AG10803 (cell line): ENCODE measurements at regions not wholly inside any gene's neighbourhood (a gene's known extent, or its start where the extent isn't known, plus 50 kb on each side); places are given as distances from the start of the nearest gene placed in this dataset.

ENCODE experiments used
- DNase-seq: peaks from one replicate; pipeline ENCODE4 v3.0.0; 2010; ENCODE audit warnings: low read depth
- H3K4me3 ChIP-seq: 2 replicates; pipeline ENCODE4 v1.5.1; 2011; ENCODE audit warnings: mild to moderate bottlenecking, low read length, control low read depth
- TF ChIP-seq, protein P1 (sequence below): conservative IDR thresholded peaks from 2 replicates; pipeline ENCODE4 v1.5.1; 2011; ENCODE audit warnings: mild to moderate bottlenecking, low read length, control low read depth, inconsistent platforms

DNA sequence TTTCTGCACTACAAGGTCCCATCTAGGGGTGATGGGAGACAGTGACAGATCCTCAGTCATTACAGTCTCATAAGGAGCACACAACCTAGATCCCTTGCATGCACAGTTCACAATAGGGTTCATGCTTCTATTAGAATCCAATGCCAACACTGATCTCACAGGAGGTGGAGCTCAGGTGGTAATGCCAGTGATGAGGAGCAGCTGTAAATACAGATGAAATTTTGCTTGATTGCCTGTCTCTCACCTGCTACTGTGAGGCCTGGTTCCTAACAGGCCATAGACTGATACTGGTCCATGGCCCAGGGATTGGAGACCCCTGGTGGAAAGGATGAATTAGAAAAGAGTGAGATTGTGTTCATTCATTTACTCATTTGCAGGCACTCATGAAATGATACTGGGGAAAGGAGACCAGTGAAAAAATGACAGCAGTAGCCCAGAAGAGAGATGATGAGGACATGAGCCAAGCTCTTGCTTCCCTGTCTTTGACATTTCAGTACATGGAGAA is 251.6 kb upstream of the DUSP10 start:
- TF ChIP-seq, protein P1, sequence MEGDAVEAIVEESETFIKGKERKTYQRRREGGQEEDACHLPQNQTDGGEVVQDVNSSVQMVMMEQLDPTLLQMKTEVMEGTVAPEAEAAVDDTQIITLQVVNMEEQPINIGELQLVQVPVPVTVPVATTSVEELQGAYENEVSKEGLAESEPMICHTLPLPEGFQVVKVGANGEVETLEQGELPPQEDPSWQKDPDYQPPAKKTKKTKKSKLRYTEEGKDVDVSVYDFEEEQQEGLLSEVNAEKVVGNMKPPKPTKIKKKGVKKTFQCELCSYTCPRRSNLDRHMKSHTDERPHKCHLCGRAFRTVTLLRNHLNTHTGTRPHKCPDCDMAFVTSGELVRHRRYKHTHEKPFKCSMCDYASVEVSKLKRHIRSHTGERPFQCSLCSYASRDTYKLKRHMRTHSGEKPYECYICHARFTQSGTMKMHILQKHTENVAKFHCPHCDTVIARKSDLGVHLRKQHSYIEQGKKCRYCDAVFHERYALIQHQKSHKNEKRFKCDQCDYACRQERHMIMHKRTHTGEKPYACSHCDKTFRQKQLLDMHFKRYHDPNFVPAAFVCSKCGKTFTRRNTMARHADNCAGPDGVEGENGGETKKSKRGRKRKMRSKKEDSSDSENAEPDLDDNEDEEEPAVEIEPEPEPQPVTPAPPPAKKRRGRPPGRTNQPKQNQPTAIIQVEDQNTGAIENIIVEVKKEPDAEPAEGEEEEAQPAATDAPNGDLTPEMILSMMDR = no peak
- no peak for DNase-seq
- no peak overlapping the region for H3K4me3 ChIP-seq

DNA sequence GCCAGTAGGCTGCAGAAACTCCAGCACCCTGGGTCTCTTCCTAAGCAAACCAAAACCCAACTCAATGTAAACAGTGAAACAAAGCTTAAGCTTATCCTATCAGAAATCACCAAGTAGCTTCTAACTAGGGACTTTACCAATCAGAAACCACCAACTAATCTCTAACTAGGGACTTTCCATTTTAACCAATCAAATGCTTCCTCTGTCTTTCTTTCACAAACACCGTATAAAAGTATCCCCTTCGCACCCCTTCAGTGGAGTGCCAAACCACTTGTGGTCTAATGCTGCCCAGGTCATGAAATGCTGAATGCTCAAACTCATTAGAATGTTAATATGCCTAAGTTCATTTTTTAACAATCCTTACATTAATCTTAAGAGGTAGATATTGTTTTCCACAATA is 250.5 kb upstream of the DUSP10 start:
- DNase-seq = no peak
- TF ChIP-seq, protein P1 = no peak
- no peak overlapping the region for H3K4me3 ChIP-seq

DNA sequence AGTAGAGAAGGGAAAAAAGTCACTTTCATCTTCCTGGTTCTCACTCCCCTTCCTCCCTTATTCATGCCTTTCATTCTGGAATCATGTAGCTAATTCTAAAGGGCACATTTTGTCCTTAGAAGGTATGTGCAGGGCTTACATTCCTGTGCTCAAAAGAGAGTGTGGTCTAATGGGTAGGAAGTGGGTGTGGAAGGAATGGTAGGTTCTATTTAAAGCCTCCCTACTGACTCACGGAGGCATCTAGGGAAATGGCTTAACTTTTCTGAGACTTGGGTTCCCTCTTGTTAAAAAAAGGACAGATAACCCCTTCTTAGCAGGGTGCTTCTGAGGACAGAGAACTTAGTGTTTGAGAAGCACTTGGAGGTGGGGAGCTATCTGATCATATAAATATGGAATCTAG is 249.3 kb upstream of the DUSP10 start:
- TF ChIP-seq, protein P1 = no peak
- DNase-seq = peak; percentile 73
- H3K4me3 ChIP-seq = no peak overlapping the region

DNA sequence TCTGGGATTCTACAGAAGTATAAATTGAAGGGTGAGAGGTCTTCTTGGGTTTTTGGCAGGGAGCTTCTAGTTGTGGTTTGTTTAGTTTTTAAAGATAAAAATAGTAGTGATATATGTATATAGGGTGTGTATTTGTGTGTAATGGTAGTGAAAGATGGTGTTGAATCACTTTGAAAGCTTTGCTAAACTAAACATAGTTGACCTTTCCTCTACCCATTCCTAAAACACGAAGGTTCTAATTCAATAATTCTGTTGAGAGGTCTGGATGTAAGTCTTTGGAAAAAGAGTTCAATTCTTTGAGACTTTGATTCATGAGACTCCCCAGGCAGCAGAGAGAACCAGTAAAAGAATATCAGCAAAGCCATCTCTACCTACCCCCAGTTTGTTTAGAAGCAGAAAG is 247.9 kb upstream of the DUSP10 start:
- TF ChIP-seq, protein P1 = no peak
- no peak overlapping the region for H3K4me3 ChIP-seq
- no peak for DNase-seq

DNA sequence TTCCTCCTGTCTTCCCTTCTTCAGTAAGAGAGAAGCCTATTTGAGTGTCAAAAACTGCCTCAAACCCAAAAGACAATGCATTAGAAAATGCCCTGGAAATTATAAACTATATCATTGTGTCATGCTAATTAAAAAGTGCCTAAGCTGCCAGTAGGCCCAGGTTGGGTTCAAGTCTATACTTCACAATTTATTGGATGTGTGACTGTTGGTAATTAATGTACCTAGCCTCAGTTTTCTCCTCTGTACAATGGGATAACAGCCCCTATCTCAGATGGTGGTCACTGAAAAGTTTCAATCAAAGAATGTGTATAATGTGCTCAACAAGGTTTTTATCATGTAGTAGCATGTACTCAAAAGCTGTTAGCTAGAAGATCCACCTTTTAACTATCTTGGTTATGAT is 246.9 kb upstream of the DUSP10 start:
- TF ChIP-seq, protein P1 = no peak
- DNase-seq = no peak
- no peak overlapping the region for H3K4me3 ChIP-seq

DNA sequence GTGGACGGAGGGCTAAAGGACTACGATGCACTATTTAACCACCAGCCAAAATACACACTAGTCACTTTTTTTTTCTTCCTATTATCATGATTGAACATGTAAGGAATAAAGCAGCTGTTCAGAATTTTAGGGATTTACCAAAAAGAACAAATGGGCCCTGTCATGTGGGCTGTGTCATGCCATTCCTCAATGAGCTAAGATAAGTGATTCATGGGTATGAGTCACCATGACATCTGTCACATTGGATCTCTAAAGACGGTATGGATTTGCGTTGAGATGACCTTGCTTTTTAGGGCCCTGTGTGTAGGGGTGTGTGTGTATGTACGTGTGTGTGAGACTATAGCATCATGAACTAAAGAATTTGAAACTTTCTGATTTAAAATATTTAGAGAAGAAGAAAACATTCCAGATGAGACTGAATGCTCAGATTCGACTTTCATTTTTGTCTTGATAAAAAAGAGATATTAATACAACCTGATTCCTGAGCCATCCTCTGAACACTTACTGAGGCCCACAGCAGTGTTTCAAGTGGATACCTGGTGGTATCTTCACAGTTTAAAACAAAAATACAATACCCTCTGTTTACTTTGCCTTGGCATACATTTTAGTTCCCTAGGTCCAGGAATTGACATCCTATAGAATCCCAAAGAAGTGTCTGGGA is 246.1 kb upstream of the DUSP10 start:
- TF ChIP-seq, protein P1 = no peak
- H3K4me3 ChIP-seq = no peak overlapping the region
- DNase-seq = peak; percentile 62

DNA sequence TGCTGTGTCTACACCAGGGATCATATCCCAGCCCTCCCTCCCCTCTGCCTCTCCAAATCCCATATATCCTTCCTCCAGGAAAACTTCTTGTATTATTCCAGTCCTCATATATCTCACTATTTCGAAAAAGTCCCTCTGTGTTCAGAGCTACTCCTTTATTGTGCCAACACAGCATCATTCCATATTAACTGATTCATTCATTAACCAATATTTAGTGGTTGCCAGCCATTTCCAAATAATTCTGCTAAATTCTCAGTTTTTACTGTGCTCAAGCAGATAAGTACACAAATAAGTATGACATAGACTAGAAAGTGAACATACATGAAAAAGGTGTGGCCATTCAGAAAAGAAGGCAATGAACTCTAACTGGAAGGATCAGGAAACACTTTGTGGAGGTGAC is 241.6 kb upstream of the DUSP10 start:
- TF ChIP-seq, protein P1 = no peak
- H3K4me3 ChIP-seq = no peak overlapping the region
- peak; percentile 58 for DNase-seq
